Spleen (tissue), 11 donors: ENCODE measurements at regions not wholly inside any gene's neighbourhood (a gene's known extent, or its start where the extent isn't known, plus 50 kb on each side); places are given as distances from the start of the nearest gene placed in this dataset.

ENCODE experiments used
- DNase-seq: peaks from one replicate; pipeline ENCODE4 v3.0.0-alpha.2; 2020
- H3K27ac ChIP-seq, 8 donors: fragments of 200-600 bp; sonication (generic) in 7 of 8; 1 replicate in 4 of 8; 2 replicates in 4 of 8; pipeline versions ENCODE4 v1.5.0 to v1.8.0; 2016 to 2021; ENCODE audit warnings: inconsistent platforms in 4 of 8, mild to moderate bottlenecking in 4 of 8, moderate library complexity in 1 of 8
- H3K27me3 ChIP-seq, 7 donors: fragments of 200-600 bp; sonication (generic) in 6 of 7; replicated peaks in 1 of 7; 1 replicate in 4 of 7; 2 replicates in 3 of 7; pipeline versions ENCODE4 v1.5.0 to v1.8.0; 2016 to 2021; ENCODE audit warnings: inconsistent platforms in 3 of 7, mild to moderate bottlenecking in 1 of 7
- H3K36me3 ChIP-seq, 6 donors: fragments of 200-600 bp; sonication (generic) in 5 of 6; 1 replicate in 4 of 6; 2 replicates in 2 of 6; pipeline versions ENCODE4 v1.5.0 to v1.8.0; 2016 to 2021; ENCODE audit warnings: inconsistent platforms in 2 of 6
- H3K4me1 ChIP-seq, 6 donors: fragments of 200-600 bp; sonication (generic) in 5 of 6; 1 replicate in 3 of 6; 2 replicates in 3 of 6; pipeline versions ENCODE4 v1.5.0 to v1.8.0; 2016 to 2021; ENCODE audit warnings: inconsistent platforms in 3 of 6
- H3K4me3 ChIP-seq, 8 donors: fragments of 200-600 bp; sonication (generic) in 7 of 8; 1 replicate in 4 of 8; 2 replicates in 4 of 8; pipeline versions ENCODE4 v1.5.0 to v1.8.0; 2016 to 2021; ENCODE audit warnings: inconsistent platforms in 4 of 8, mild to moderate bottlenecking in 4 of 8, moderate library complexity in 2 of 8
- H3K9me3 ChIP-seq, 8 donors: fragments of 200-600 bp; sonication (generic) in 7 of 8; 1 replicate in 4 of 8; 2 replicates in 4 of 8; pipeline versions ENCODE4 v1.5.0 to v1.8.0; 2016 to 2021; ENCODE audit warnings: inconsistent platforms in 4 of 8
- POLR2A ChIP-seq, 3 donors: fragments of 450-650 bp; IDR thresholded peaks; one replicate each; pipeline ENCODE4 v1.5.1; 2017; ENCODE audit warnings: antibody characterized with exemption in 3 of 3, mild to moderate bottlenecking in 1 of 3
- POLR2AphosphoS5 ChIP-seq, 3 donors: sonication (generic); formaldehyde crosslinking; IDR thresholded peaks; one replicate each; pipeline ENCODE4 v1.5.1; 2017; ENCODE audit warnings: antibody characterized with exemption in 3 of 3
- WGBS, 5 donors: extraction: QIAGEN DNeasy Blood & Tissue Kit in 3 of 5; methylation state at CpG; one replicate each; pipeline versions ENCODE4 v1.1.5 to v1.1.7; 2013 to 2018; 5-methylcytosine and 5-hydroxymethylcytosine counted together
- intact Hi-C: fragments of 100-400 bp; cut with DNase I; formaldehyde crosslinking; loops from one replicate; pipeline ENCODE4 v1.15.0; 2023; ENCODE audit warnings: low total_unique reads
- TF ChIP-seq, protein P1 (sequence below), 11 experiments: fragments of 200-600 bp in 7 of 11; fragments of 450-650 bp in 4 of 11; sonication (generic) in 4 of 11; IDR thresholded peaks in 8 of 11; conservative IDR thresholded peaks in 3 of 11; 1 replicate in 7 of 11; 2 replicates in 4 of 11; pipeline versions ENCODE4 v1.4.0 to v1.8.0; 2016 to 2021; ENCODE audit warnings: antibody characterized with exemption in 11 of 11, inconsistent platforms in 4 of 11, mild to moderate bottlenecking in 1 of 11
- donor health status: healthy with polysubstance abuse.
- donor health status: DM: no; HTN: no; CAD: no; lungs with moderate emphysema.
- donor health status: DM: no; HTN: no; CAD: no.
- donor health status: Bipolar disorder and iron deficiency.
- donor health status: healthy.
- donor health status: DM: no; HTN: no; CAD: no.
- donor health status: DM: yes; HTN: yes; CAD: no.

- Histone ChIP-seq H3K27me3 (peaks cover 0 to 27% (median 0%) of the 10 kb centered on the region in 7 donors), H3K27ac (no peak overlapping the region), H3K36me3 (no peaks in the 10 kb centered on the region), H3K4me1 (no peaks in the 10 kb centered on the region), H3K4me3 (no peak overlapping the region), H3K9me3 (no peaks in the 10 kb centered on the region)
- 64 to 78% (median 71%) methylated on average over 5 of the region's 5 CpGs for WGBS, 5 donors
- intact Hi-C loops, result no loop called here
- DNase-seq, result no peak
- TF ChIP-seq POLR2AphosphoS5 (IDR thresholded peaks at IDR 0.05), result no peak
- TF ChIP-seq, protein P1, sequence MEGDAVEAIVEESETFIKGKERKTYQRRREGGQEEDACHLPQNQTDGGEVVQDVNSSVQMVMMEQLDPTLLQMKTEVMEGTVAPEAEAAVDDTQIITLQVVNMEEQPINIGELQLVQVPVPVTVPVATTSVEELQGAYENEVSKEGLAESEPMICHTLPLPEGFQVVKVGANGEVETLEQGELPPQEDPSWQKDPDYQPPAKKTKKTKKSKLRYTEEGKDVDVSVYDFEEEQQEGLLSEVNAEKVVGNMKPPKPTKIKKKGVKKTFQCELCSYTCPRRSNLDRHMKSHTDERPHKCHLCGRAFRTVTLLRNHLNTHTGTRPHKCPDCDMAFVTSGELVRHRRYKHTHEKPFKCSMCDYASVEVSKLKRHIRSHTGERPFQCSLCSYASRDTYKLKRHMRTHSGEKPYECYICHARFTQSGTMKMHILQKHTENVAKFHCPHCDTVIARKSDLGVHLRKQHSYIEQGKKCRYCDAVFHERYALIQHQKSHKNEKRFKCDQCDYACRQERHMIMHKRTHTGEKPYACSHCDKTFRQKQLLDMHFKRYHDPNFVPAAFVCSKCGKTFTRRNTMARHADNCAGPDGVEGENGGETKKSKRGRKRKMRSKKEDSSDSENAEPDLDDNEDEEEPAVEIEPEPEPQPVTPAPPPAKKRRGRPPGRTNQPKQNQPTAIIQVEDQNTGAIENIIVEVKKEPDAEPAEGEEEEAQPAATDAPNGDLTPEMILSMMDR (IDR thresholded peaks at IDR 0.05 in 8 of 11, conservative IDR thresholded peaks at IDR 0.05 in 3 of 11), result no peak
- TF ChIP-seq POLR2A (IDR thresholded peaks at IDR 0.05), result no peak
Observed at GRCh38 chr4:183563874-183564273, 59.0 kb downstream of the ING2 start.

- Histone ChIP-seq H3K36me3 (no peaks in the 10 kb centered on the region), H3K4me1 (peaks cover 0 to 14% (median 3%) of the 10 kb centered on the region in 6 donors), H3K9me3 (no peaks in the 10 kb centered on the region), H3K27ac (no peak overlapping the region), H3K4me3 (no peak overlapping the region), H3K27me3 (peaks cover 0 to 3% (median 0%) of the 10 kb centered on the region in 7 donors)
- WGBS, 5 donors, result 46 to 58% (median 56%) methylated on average over 10 of the region's 10 CpGs
- no peak for DNase-seq
- intact Hi-C loops, result no loop called here
- TF ChIP-seq, protein P1 (IDR thresholded peaks at IDR 0.05 in 8 of 11, conservative IDR thresholded peaks at IDR 0.05 in 3 of 11), result no peak
- TF ChIP-seq POLR2AphosphoS5 (IDR thresholded peaks at IDR 0.05), result peak in 1 of 3 donors; percentile 44
Observed at GRCh38 chr4:183571350-183571941, 66.6 kb downstream of the ING2 start.

GRCh38 chr4:183576701-183577404 lies 72.0 kb downstream of the ING2 start:
- TF ChIP-seq, protein P1 (IDR thresholded peaks at IDR 0.05 in 8 of 11, conservative IDR thresholded peaks at IDR 0.05 in 3 of 11), result no peak
- TF ChIP-seq POLR2AphosphoS5 (IDR thresholded peaks at IDR 0.05), result no peak
- no peak for DNase-seq
- Histone ChIP-seq H3K36me3 (no peaks in the 10 kb centered on the region), H3K4me1 (peaks cover 0 to 4% (median 0%) of the 10 kb centered on the region in 6 donors), H3K27me3 (no peaks in the 10 kb centered on the region), H3K4me3 (no peak overlapping the region), H3K27ac (peak overlapping the region in 2 of 8 donors; percentile 36 to 42), H3K9me3 (peaks cover 3 to 23% (median 19%) of the 10 kb centered on the region in 8 donors)
- intact Hi-C loops, result no loop called here
- WGBS, 5 donors, result 71 to 76% (median 71%) methylated on average over 6 of the region's 6 CpGs

GRCh38 chr4:183580370-183580769 lies 75.5 kb downstream of the ING2 start:
- Histone ChIP-seq H3K4me3 (no peak overlapping the region), H3K27me3 (no peaks in the 10 kb centered on the region), H3K9me3 (peaks cover 3 to 31% (median 26%) of the 10 kb centered on the region in 8 donors), H3K4me1 (peaks cover 0 to 4% (median 0%) of the 10 kb centered on the region in 6 donors), H3K27ac (no peak overlapping the region), H3K36me3 (no peaks in the 10 kb centered on the region)
- no peak for DNase-seq
- intact Hi-C loops, result no loop called here
- no peak for TF ChIP-seq POLR2AphosphoS5 (IDR thresholded peaks at IDR 0.05)
- TF ChIP-seq, protein P1 (IDR thresholded peaks at IDR 0.05 in 8 of 11, conservative IDR thresholded peaks at IDR 0.05 in 3 of 11), result no peak
- no peak for TF ChIP-seq POLR2A (IDR thresholded peaks at IDR 0.05)
- WGBS, 5 donors, result 78 to 92% (median 85%) methylated on average over 3 of the region's 3 CpGs
